GM21619 (cell line): ENCODE measurements at regions not wholly inside any gene's neighbourhood (a gene's known extent, or its start where the extent isn't known, plus 50 kb on each side); places are given as distances from the start of the nearest gene placed in this dataset.
A peak's percentile ranks its signal among the peaks of the same experiment; 100 is the strongest.
"Not testable (repeated sequence)": the region's sequence is repeated elsewhere in the genome, so short reads cannot be mapped to it uniquely, and the experiment has no call there.

Experiments
- ATAC-seq: cut with Tn5 transposase; IDR thresholded peaks from one replicate; pipeline ENCODE4 v1.9.1; 2021; ENCODE audit not compliant: unreplicated experiment

GRCh38 chr5:34420191-34420590, 235.9 kb upstream of the RAI14 start:
- not testable (repeated sequence) for ATAC-seq

- no peak for ATAC-seq
Measured at GRCh38 chr5:34436761-34437501, 219.2 kb upstream of the RAI14 start.

GRCh38 chr5:34439601-34440000, 216.5 kb upstream of the RAI14 start:
- no peak for ATAC-seq

GRCh38 chr5:34441767-34442166, 214.4 kb upstream of the RAI14 start:
- ATAC-seq = not testable (repeated sequence)

- ATAC-seq = no peak
Measured at GRCh38 chr5:34447424-34447823, 208.7 kb upstream of the RAI14 start.

GRCh38 chr5:34449639-34450038, 206.5 kb upstream of the RAI14 start:
- no peak for ATAC-seq

GRCh38 chr5:34450338-34450737, 205.8 kb upstream of the RAI14 start:
- no peak for ATAC-seq

GRCh38 chr5:34452170-34452828, 203.8 kb upstream of the RAI14 start:
- no peak for ATAC-seq

- ATAC-seq = no peak
Measured at GRCh38 chr5:34455098-34455497, 201.0 kb upstream of the RAI14 start.

GRCh38 chr5:34459908-34460307, 196.2 kb upstream of the RAI14 start:
- no peak for ATAC-seq

GRCh38 chr5:34460496-34460895, 195.6 kb upstream of the RAI14 start:
- no peak for ATAC-seq

- ATAC-seq = no peak
Measured at GRCh38 chr5:34464829-34465228, 191.3 kb upstream of the RAI14 start.

- ATAC-seq = not testable (repeated sequence)
Measured at GRCh38 chr5:34465301-34465700, 190.8 kb upstream of the RAI14 start.

- ATAC-seq = not testable (repeated sequence)
Measured at GRCh38 chr5:34466519-34467388, 189.4 kb upstream of the RAI14 start.

GRCh38 chr5:34467436-34467835, 188.7 kb upstream of the RAI14 start:
- ATAC-seq = no peak

GRCh38 chr5:34467984-34468383, 188.1 kb upstream of the RAI14 start:
- not testable (repeated sequence) for ATAC-seq

- no peak for ATAC-seq
Measured at GRCh38 chr5:34469971-34470370, 186.2 kb upstream of the RAI14 start.

- peak; percentile 66 for ATAC-seq
Measured at GRCh38 chr5:34474573-34475021, 181.5 kb upstream of the RAI14 start.

GRCh38 chr5:34475249-34475966, 180.7 kb upstream of the RAI14 start:
- no peak for ATAC-seq

GRCh38 chr5:34476941-34477565, 179.1 kb upstream of the RAI14 start:
- no peak for ATAC-seq
